ENCODE measurements at regions not wholly inside any gene's neighbourhood (a gene's known extent, or its start where the extent isn't known, plus 50 kb on each side); places are given as distances from the start of the nearest gene placed in this dataset.

DNA sequence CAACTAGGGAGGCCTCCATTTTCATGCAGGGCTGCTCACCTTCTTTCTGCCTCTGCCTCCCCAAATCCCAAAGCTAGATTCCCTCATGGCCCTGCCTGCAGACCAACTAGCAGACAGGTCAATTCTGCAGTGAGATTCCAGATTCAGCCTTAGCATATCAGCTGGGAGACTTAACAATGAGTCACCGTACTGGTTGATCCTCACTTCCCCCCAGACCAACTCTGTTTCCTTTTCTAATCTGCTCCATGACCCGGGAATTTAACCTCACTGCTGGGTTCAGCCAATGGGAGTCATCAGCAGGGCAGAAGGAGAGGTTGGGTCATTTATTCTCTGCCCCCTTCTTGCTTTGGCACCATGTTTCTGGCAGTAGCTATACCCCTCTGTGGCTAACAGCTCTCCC is 140.6 kb upstream of the GRIK3 start:
- no peak overlapping the region for H3K27ac Mint-ChIP-seq (ENCODE audit: unreplicated experiment)
- no peaks in the 10 kb centered on the region for H3K9me3 ChIP-seq
- H3K4me1 ChIP-seq, result no peaks in the 10 kb centered on the region
- DNase-seq, result no peak
- H3K36me3 Mint-ChIP-seq (ENCODE audit: insufficient read depth, unreplicated experiment), result no peaks in the 10 kb centered on the region
- TF ChIP-seq CTCF (IDR thresholded peaks at IDR 0.05; ENCODE audit: insufficient read depth in 1 of 2, low read depth in 1 of 2, low read length in 1 of 2, severe bottlenecking in 1 of 2, unreplicated experiment in 1 of 2), result no peak
- no TSS peak for BruUV-seq (replicated peaks)
- no peaks in the 10 kb centered on the region for H3K4me1 Mint-ChIP-seq (ENCODE audit: low read depth, unreplicated experiment)
- intact Hi-C loops (cut with micrococcal nuclease; ENCODE audit: unreplicated experiment), result no loop called here
- no peaks in the 10 kb centered on the region for H3K27me3 ChIP-seq (replicated peaks; ENCODE audit: control insufficient read depth, insufficient read depth, low read length)
- ChIA-PET CTCF (no interaction called here), POLR2A (no interaction called here)
- no peak overlapping the region for H3K4me3 Mint-ChIP-seq (ENCODE audit: unreplicated experiment)
- H3K36me3 ChIP-seq (ENCODE audit: control insufficient read depth, insufficient read depth, low read length), result no peaks in the 10 kb centered on the region
- peaks cover 16% of the 10 kb centered on the region for H3K27me3 Mint-ChIP-seq (ENCODE audit: insufficient read depth, unreplicated experiment)
- H3K9me3 Mint-ChIP-seq (ENCODE audit: unreplicated experiment), result no peaks in the 10 kb centered on the region
- no peak overlapping the region for H3K4me3 ChIP-seq (ENCODE audit: low read depth, low read length)

DNA sequence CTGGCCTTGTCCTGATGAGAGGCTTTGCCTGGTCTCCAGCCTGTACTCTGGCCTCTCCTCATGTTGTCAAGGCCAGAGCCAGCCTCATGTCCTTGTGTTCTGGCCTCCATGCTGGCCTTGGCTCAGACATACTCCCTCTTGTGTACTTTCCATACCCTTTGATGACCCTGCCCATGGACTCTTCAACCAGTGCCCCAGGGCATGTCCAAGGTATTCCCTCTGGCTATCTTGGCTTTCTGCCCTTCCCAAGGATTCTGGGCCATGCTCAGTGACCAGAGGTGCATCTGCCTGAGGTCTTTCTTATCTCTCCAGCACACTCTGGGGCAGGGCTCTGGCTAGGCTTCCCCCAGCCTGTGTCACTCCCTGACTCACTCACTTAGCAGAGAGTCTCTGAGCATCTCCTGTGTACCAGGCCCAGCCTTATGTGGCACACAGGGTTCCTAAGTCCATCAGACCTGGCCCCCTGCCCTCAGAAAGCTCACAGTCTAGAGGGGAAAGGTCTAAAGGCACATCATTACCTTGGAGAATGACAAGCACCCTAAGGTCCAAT is 141.4 kb upstream of the GRIK3 start:
- intact Hi-C loops (cut with micrococcal nuclease; ENCODE audit: unreplicated experiment), result no loop called here
- Mint-ChIP-seq H3K36me3 (ENCODE audit: insufficient read depth, unreplicated experiment) (no peaks in the 10 kb centered on the region), H3K4me1 (ENCODE audit: low read depth, unreplicated experiment) (no peaks in the 10 kb centered on the region), H3K27ac (ENCODE audit: unreplicated experiment) (no peak overlapping the region), H3K9me3 (ENCODE audit: unreplicated experiment) (no peaks in the 10 kb centered on the region), H3K4me3 (ENCODE audit: unreplicated experiment) (no peak overlapping the region), H3K27me3 (ENCODE audit: insufficient read depth, unreplicated experiment) (peaks cover 17% of the 10 kb centered on the region)
- Histone ChIP-seq H3K27me3 (replicated peaks; ENCODE audit: control insufficient read depth, insufficient read depth, low read length) (no peaks in the 10 kb centered on the region), H3K4me3 (ENCODE audit: low read depth, low read length) (no peak overlapping the region), H3K9me3 (no peaks in the 10 kb centered on the region), H3K4me1 (no peaks in the 10 kb centered on the region), H3K36me3 (ENCODE audit: control insufficient read depth, insufficient read depth, low read length) (no peaks in the 10 kb centered on the region)
- TF ChIP-seq CTCF (IDR thresholded peaks at IDR 0.05; ENCODE audit: insufficient read depth in 1 of 2, low read depth in 1 of 2, low read length in 1 of 2, severe bottlenecking in 1 of 2, unreplicated experiment in 1 of 2), result no peak
- ChIA-PET CTCF (no interaction called here), POLR2A (no interaction called here)
- BruUV-seq (replicated peaks), result no TSS peak
- no peak for DNase-seq

- Mint-ChIP-seq H3K4me3 (ENCODE audit: unreplicated experiment) (no peak overlapping the region), H3K27ac (ENCODE audit: unreplicated experiment) (no peak overlapping the region), H3K27me3 (ENCODE audit: insufficient read depth, unreplicated experiment) (peaks cover 17% of the 10 kb centered on the region), H3K9me3 (ENCODE audit: unreplicated experiment) (no peaks in the 10 kb centered on the region), H3K4me1 (ENCODE audit: low read depth, unreplicated experiment) (no peaks in the 10 kb centered on the region), H3K36me3 (ENCODE audit: insufficient read depth, unreplicated experiment) (no peaks in the 10 kb centered on the region)
- Histone ChIP-seq H3K9me3 (no peaks in the 10 kb centered on the region), H3K4me1 (no peaks in the 10 kb centered on the region), H3K27me3 (replicated peaks; ENCODE audit: control insufficient read depth, insufficient read depth, low read length) (no peaks in the 10 kb centered on the region), H3K4me3 (ENCODE audit: low read depth, low read length) (no peak overlapping the region), H3K36me3 (ENCODE audit: control insufficient read depth, insufficient read depth, low read length) (no peaks in the 10 kb centered on the region)
- TF ChIP-seq CTCF (IDR thresholded peaks at IDR 0.05; ENCODE audit: insufficient read depth in 1 of 2, low read depth in 1 of 2, low read length in 1 of 2, severe bottlenecking in 1 of 2, unreplicated experiment in 1 of 2), result no peak
- DNase-seq, result no peak
- intact Hi-C loops (cut with micrococcal nuclease; ENCODE audit: unreplicated experiment), result no loop called here
- BruUV-seq (replicated peaks), result no TSS peak
- POLR2A ChIA-PET, result no interaction called here
- CTCF ChIA-PET, result no interaction called here
Observed at GRCh38 chr1:37176269-37176668, 142.0 kb upstream of the GRIK3 start.

Data from Caco-2 (cell line).